ENCODE measurements at regions not wholly inside any gene's neighbourhood (a gene's known extent, or its start where the extent isn't known, plus 50 kb on each side); places are given as distances from the start of the nearest gene placed in this dataset.

DNA sequence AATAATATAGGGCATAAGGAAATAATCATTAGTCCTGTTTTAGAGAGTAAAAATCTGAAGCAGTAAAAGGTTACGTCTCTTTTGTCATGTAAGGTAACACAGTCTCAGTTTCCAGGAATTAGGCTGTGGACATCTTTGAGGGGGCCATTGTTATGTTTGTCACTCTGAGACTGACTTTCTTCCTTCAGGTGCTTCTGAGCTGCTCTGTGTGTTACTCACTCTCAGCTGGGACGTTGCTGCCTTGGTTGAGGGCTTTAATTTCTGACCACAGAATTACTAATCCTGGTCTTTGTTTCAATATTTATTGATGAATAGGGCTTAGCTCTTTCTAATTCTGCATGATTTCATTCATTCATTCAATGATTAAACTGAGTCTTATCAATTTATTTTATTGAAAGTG is 55.9 kb upstream of the SLC38A11 start:
- Mint-ChIP-seq H3K4me1 (ENCODE audit: low read depth, unreplicated experiment) (peaks cover 37% of the 10 kb centered on the region), H3K4me3 (ENCODE audit: low read depth, unreplicated experiment) (no peak overlapping the region), H3K9me3 (ENCODE audit: low read depth, unreplicated experiment) (no peaks in the 10 kb centered on the region), H3K27ac (ENCODE audit: unreplicated experiment) (no peak overlapping the region), H3K36me3 (ENCODE audit: insufficient read depth, unreplicated experiment) (no peaks in the 10 kb centered on the region), H3K27me3 (ENCODE audit: unreplicated experiment) (no peaks in the 10 kb centered on the region)
- CTCF ChIA-PET, result interaction anchor here (0.8 to 1.0 kb wide), 2 partner anchors 17 to 44 kb away, joined by 4 read pairs; no protein-coding TSS in a partner anchor
- TF ChIP-seq, protein P1, sequence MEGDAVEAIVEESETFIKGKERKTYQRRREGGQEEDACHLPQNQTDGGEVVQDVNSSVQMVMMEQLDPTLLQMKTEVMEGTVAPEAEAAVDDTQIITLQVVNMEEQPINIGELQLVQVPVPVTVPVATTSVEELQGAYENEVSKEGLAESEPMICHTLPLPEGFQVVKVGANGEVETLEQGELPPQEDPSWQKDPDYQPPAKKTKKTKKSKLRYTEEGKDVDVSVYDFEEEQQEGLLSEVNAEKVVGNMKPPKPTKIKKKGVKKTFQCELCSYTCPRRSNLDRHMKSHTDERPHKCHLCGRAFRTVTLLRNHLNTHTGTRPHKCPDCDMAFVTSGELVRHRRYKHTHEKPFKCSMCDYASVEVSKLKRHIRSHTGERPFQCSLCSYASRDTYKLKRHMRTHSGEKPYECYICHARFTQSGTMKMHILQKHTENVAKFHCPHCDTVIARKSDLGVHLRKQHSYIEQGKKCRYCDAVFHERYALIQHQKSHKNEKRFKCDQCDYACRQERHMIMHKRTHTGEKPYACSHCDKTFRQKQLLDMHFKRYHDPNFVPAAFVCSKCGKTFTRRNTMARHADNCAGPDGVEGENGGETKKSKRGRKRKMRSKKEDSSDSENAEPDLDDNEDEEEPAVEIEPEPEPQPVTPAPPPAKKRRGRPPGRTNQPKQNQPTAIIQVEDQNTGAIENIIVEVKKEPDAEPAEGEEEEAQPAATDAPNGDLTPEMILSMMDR (IDR thresholded peaks at IDR 0.05; ENCODE audit: unreplicated experiment), result no peak
- no TSS peak for BruUV-seq (replicated peaks)
- intact Hi-C loops (cut with micrococcal nuclease; ENCODE audit: unreplicated experiment), result loop anchor here (10.0 kb wide), 2 partner anchors 364 to 864 kb away; no protein-coding TSS in a partner anchor
- DNase-seq, result no peak

DNA sequence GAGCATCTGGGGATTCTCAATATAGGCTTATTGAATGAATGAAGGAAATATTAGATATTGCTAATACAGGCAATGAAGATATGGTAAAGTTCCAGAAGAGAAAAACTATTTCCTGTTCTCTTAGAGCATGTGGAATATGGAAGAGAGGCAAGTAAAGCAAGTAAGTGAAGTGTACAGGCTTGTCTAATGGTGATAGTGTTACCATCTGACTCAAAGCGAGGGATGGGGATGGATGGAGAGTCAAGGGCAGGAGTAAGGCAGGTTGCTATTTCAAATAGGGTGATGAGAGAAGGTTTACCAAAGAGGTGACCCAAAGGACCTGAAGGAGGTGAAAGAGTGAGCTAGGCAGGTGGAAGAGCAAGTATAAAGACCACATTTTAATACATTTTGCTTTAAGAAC is 55.2 kb upstream of the SLC38A11 start:
- no TSS peak for BruUV-seq (replicated peaks)
- Mint-ChIP-seq H3K9me3 (ENCODE audit: low read depth, unreplicated experiment) (no peaks in the 10 kb centered on the region), H3K4me3 (ENCODE audit: low read depth, unreplicated experiment) (no peak overlapping the region), H3K27ac (ENCODE audit: unreplicated experiment) (no peak overlapping the region), H3K4me1 (ENCODE audit: low read depth, unreplicated experiment) (peaks cover 40% of the 10 kb centered on the region), H3K27me3 (ENCODE audit: unreplicated experiment) (no peaks in the 10 kb centered on the region), H3K36me3 (ENCODE audit: insufficient read depth, unreplicated experiment) (no peaks in the 10 kb centered on the region)
- TF ChIP-seq, protein P1 (IDR thresholded peaks at IDR 0.05; ENCODE audit: unreplicated experiment), result no peak
- intact Hi-C loops (cut with micrococcal nuclease; ENCODE audit: unreplicated experiment), result loop anchor here (10.0 kb wide), 2 partner anchors 364 to 864 kb away; no protein-coding TSS in a partner anchor
- no peak for DNase-seq
- CTCF ChIA-PET, result no interaction called here

DNA sequence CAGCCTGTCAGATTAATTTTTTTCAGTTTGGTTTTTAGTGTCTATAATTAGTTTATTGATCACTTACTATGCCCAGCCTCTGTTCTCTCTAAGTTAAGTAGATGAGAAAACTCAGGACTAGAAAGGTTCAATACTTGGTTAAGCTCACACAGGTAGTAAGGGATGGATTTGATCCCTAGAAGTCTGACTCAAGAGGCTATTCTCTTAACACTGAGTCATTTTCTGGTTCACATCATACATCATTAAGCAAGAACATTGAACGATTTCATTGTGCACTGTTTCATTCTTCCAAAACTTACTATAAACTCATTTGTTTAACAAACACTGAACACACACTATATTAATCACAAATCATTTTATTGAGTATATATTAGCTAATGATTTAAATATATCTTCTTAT is 54.1 kb upstream of the SLC38A11 start:
- H3K4me3 Mint-ChIP-seq (ENCODE audit: low read depth, unreplicated experiment), result no peak overlapping the region
- TF ChIP-seq, protein P1 (IDR thresholded peaks at IDR 0.05; ENCODE audit: unreplicated experiment), result no peak
- no peak for DNase-seq
- CTCF ChIA-PET, result interaction anchor here (0.6 to 1.0 kb wide), 2 partner anchors 16 to 188 kb away, joined by 3 read pairs; no protein-coding TSS in a partner anchor
- no peaks in the 10 kb centered on the region for H3K9me3 Mint-ChIP-seq (ENCODE audit: low read depth, unreplicated experiment)
- no peaks in the 10 kb centered on the region for H3K27me3 Mint-ChIP-seq (ENCODE audit: unreplicated experiment)
- BruUV-seq (replicated peaks), result no TSS peak
- H3K36me3 Mint-ChIP-seq (ENCODE audit: insufficient read depth, unreplicated experiment), result no peaks in the 10 kb centered on the region
- peaks cover 40% of the 10 kb centered on the region for H3K4me1 Mint-ChIP-seq (ENCODE audit: low read depth, unreplicated experiment)
- no peak overlapping the region for H3K27ac Mint-ChIP-seq (ENCODE audit: unreplicated experiment)
- intact Hi-C loops (cut with micrococcal nuclease; ENCODE audit: unreplicated experiment), result no loop called here

DNA sequence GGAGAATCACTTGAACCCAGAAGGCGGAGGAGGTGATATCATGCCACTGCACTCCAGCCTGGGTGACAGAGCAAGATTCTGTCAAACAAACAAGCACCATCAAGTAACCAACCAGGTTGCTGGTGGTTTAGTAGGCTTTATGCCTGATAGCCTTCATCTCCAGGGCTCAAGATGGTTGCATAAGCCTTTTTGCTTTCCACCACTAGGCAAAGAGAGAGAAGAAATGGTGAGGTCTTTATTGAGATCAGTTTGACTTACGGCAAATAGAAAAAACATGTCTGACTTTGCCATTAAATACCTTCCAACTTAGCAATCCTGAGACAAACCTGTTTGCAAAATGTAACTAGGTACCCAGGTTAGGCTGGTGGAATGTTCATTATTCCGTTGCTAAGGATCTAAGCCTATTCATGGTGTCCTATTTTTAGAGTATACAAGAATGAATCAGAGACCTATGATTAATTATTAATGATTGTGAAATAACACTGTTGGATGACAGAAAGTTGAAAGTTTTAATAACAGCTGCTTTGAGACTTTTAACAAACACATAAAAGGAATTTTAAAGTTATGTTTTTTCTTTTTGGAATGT is 53.5 kb upstream of the SLC38A11 start:
- H3K4me3 Mint-ChIP-seq (ENCODE audit: low read depth, unreplicated experiment), result no peak overlapping the region
- no TSS peak for BruUV-seq (replicated peaks)
- CTCF ChIA-PET, result interaction anchor here (1.0 kb wide), 1 partner anchor 16 kb away, joined by 3 read pairs; no protein-coding TSS in a partner anchor
- TF ChIP-seq, protein P1 (IDR thresholded peaks at IDR 0.05; ENCODE audit: unreplicated experiment), result no peak
- intact Hi-C loops (cut with micrococcal nuclease; ENCODE audit: unreplicated experiment), result no loop called here
- H3K4me1 Mint-ChIP-seq (ENCODE audit: low read depth, unreplicated experiment), result peaks cover 40% of the 10 kb centered on the region
- no peaks in the 10 kb centered on the region for H3K27me3 Mint-ChIP-seq (ENCODE audit: unreplicated experiment)
- DNase-seq, result peak; percentile 46
- H3K9me3 Mint-ChIP-seq (ENCODE audit: low read depth, unreplicated experiment), result no peaks in the 10 kb centered on the region
- H3K36me3 Mint-ChIP-seq (ENCODE audit: insufficient read depth, unreplicated experiment), result no peaks in the 10 kb centered on the region
- H3K27ac Mint-ChIP-seq (ENCODE audit: unreplicated experiment), result no peak overlapping the region
